ENCODE measurements at regions not wholly inside any gene's neighbourhood (a gene's known extent, or its start where the extent isn't known, plus 50 kb on each side); places are given as distances from the start of the nearest gene placed in this dataset.

DNA sequence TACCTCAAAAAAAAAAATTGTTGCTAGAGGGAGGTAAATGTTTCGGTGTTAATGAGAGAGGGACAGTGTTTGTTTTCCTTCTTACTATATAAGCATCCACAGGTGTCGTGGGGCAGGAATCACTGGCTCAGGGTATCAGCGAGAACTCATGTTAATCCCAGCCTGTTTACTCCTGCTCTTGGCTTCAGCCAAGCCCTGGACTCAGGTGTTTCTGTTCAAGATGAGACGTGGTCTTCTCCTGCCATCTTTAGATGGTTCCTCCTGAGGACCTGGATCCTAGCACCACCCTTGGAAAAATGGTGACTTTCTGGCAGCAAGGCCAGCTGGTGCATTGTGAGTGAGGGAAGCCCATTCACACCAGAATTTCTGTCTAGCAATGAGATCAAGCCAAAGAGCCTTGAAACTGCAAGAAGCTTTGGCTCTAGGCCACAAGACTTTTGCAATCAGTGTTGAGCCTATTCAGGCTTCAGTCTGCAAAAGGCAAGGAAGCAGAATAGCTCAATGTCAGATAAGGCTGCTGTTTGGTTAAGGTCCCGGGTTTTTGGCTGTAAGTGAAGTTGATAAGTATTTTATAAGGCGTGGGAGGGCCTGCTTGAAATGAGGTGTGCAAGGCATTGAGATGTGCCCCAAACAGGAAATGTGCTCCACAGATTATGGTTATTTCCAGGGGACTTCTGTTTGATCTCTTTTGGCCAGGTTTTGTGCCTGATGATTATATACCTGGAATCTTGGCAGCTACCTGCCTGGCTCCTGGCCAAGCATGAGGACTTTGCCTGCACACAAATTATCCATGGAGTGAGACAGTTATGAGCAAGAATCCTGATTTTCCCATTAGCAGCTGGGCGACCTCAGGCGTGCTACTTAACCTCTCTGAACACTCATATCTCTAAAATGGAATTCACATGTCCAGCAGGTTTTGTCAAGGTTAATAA is 99.8 kb downstream of the TENT4A start:
- no peak overlapping the region for H3K27ac ChIP-seq
- H3K4me1 ChIP-seq (replicated peaks in 1 of 2) = peaks cover 4 to 6% of the 10 kb centered on the region in 2 donors
- no peak overlapping the region for H3K4me3 ChIP-seq
- peak; percentile 57 to 89 (median 81) for DNase-seq
- no peak for TF ChIP-seq POLR2A (IDR thresholded peaks at IDR 0.05)
- TF ChIP-seq, protein P1, sequence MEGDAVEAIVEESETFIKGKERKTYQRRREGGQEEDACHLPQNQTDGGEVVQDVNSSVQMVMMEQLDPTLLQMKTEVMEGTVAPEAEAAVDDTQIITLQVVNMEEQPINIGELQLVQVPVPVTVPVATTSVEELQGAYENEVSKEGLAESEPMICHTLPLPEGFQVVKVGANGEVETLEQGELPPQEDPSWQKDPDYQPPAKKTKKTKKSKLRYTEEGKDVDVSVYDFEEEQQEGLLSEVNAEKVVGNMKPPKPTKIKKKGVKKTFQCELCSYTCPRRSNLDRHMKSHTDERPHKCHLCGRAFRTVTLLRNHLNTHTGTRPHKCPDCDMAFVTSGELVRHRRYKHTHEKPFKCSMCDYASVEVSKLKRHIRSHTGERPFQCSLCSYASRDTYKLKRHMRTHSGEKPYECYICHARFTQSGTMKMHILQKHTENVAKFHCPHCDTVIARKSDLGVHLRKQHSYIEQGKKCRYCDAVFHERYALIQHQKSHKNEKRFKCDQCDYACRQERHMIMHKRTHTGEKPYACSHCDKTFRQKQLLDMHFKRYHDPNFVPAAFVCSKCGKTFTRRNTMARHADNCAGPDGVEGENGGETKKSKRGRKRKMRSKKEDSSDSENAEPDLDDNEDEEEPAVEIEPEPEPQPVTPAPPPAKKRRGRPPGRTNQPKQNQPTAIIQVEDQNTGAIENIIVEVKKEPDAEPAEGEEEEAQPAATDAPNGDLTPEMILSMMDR (IDR thresholded peaks at IDR 0.05) = no peak
- intact Hi-C loops (cut with DNase I) = no loop called here
- peaks cover 4% of the 10 kb centered on the region for H3K27me3 ChIP-seq
- H3K36me3 ChIP-seq (replicated peaks in 1 of 2) = no peaks in the 10 kb centered on the region
- WGBS, 4 donors = 58 to 66% (median 62%) methylated on average over 8 of the region's 8 CpGs
- no peaks in the 10 kb centered on the region for H3K9me3 ChIP-seq (replicated peaks in 1 of 3)

DNA sequence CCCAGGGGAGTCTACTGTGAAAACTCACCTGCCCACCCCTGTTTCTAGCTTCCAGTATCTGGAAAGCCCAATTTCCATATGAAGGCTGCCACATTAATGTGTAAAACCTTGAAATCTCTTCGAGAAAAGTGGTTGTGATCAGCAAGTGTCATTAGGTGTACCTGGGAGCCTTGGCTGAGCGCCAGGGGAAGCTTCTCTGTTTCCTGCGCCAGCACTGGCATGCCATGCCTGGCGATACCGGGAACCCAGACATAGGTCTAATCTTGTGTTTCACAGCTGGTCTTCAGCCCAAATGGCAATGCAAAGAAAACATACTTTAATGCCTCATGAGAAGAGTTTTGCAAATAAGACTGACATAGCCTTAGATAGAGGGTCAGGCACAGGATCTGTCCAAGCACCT is 101.6 kb downstream of the TENT4A start:
- Histone ChIP-seq H3K4me3 (no peak overlapping the region), H3K4me1 (replicated peaks in 1 of 2) (peaks cover 4 to 6% of the 10 kb centered on the region in 2 donors), H3K27ac (no peak overlapping the region), H3K9me3 (replicated peaks in 1 of 3) (no peaks in the 10 kb centered on the region), H3K27me3 (peaks cover 4% of the 10 kb centered on the region), H3K36me3 (replicated peaks in 1 of 2) (no peaks in the 10 kb centered on the region)
- 69 to 90% (median 80%) methylated on average over 5 of the region's 5 CpGs; no CpG with 5 or more reads in 1 of the 4 donors for WGBS, 4 donors
- DNase-seq = no peak
- intact Hi-C loops (cut with DNase I) = no loop called here
- TF ChIP-seq POLR2A (IDR thresholded peaks at IDR 0.05) = no peak
- TF ChIP-seq, protein P1 (IDR thresholded peaks at IDR 0.05) = no peak

DNA sequence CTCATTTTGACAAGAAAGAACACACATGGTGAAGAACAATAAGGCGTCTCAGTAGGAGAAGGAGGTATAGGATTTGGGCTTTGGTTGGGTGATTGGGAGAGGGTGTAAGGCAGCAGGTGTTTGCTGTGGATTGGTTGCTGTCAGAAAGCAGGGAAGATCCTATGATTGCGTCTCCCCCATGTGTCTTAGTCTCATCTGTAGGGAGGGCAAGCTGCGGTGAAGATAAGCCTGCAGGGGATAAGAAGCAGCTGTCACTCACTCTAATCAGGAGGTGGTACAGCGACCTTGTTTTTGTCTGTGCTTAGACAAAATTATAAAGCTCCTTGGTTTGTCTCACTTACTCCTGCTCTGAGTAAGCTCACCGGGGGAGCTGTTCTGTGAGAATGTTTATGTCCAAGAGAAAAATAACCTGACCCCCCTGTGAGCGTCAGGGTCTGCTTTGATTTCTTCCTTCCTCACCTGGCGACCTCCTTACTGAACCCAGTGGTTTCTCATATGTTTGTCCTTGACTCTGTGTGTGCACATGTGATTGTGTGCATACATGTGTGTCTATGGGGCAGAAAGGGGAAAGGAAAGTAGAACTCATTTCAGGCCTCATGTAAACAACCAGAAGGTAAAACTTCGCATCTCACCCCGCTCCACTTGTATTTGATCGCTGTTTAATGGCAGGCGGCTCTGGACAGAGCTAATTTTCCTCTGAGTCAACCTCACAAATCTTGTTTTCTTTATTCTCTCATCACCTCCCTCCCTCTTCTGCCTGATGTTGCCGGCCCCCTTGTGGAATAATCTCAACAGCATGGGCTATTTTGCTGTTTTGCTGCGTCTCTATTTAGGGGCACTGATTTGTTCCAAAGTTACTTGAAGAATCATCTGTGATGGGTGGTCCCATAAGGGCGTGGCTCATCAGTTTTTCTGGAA is 105.6 kb downstream of the TENT4A start:
- H3K4me1 ChIP-seq (replicated peaks in 1 of 2) = no peaks in the 10 kb centered on the region
- TF ChIP-seq POLR2A (IDR thresholded peaks at IDR 0.05) = no peak
- TF ChIP-seq, protein P1 (IDR thresholded peaks at IDR 0.05) = no peak
- no peak overlapping the region for H3K4me3 ChIP-seq
- peaks cover 4% of the 10 kb centered on the region for H3K27me3 ChIP-seq
- no peaks in the 10 kb centered on the region for H3K36me3 ChIP-seq (replicated peaks in 1 of 2)
- intact Hi-C loops (cut with DNase I) = no loop called here
- WGBS, 4 donors = 55 to 67% (median 63%) methylated on average over 14 of the region's 14 CpGs
- DNase-seq = no peak
- no peak overlapping the region for H3K27ac ChIP-seq
- H3K9me3 ChIP-seq (replicated peaks in 1 of 3) = peaks cover 0 to 7% (median 0%) of the 10 kb centered on the region in 3 donors

DNA sequence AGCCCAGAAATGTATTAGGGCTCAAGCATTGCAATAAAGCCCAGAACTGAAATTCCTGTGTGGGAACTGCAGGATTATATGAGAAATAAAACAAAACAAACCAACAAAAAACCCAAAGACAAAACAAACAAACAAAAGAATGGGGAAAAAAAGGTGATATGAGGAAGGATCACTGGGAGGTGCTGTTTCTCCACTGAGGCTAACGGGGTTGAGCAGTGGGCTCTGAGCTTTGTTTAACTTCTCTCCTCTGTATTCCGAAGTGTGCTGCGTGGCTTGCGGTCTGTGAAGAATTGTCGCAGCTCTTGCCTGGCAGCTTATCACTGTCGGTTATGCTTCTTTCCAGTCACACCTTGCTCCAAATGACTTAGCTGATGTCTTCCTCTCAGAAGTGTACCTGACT is 106.3 kb downstream of the TENT4A start:
- Histone ChIP-seq H3K27ac (no peak overlapping the region), H3K27me3 (peaks cover 4% of the 10 kb centered on the region), H3K9me3 (replicated peaks in 1 of 3) (peaks cover 0 to 7% (median 0%) of the 10 kb centered on the region in 3 donors), H3K36me3 (replicated peaks in 1 of 2) (no peaks in the 10 kb centered on the region), H3K4me3 (no peak overlapping the region), H3K4me1 (replicated peaks in 1 of 2) (no peaks in the 10 kb centered on the region)
- no peak for TF ChIP-seq POLR2A (IDR thresholded peaks at IDR 0.05)
- TF ChIP-seq, protein P1 (IDR thresholded peaks at IDR 0.05) = no peak
- intact Hi-C loops (cut with DNase I) = no loop called here
- no peak for DNase-seq
- WGBS, 4 donors = 52 to 72% (median 55%) methylated on average over 6 of the region's 6 CpGs
